MCF 10A (cell line): ENCODE measurements at regions not wholly inside any gene's neighbourhood (a gene's known extent, or its start where the extent isn't known, plus 50 kb on each side); places are given as distances from the start of the nearest gene placed in this dataset.

Experiments used
- BruUV-seq: library from RNA; stranded (reverse); fragments of 400-500 nt; replicated peaks from 2 replicates; lab custom pipeline; 2021; lab: Mats Ljungman, UMichigan
- CTCF ChIA-PET: fragments of 300-600 bp; sonication (Branson Sonifier 250); formaldehyde crosslinking; extraction: SDS; loops from one replicate; lab custom pipeline; 2021; ENCODE audit warnings: antibody characterized with exemption, inconsistent platforms; lab: Yijun Ruan, JAX
- POLR2A ChIA-PET: fragments of 300-600, 350-650 bp; sonication (Branson Sonifier 250); formaldehyde crosslinking; extraction: SDS; loops from one replicate; lab custom pipeline; 2020; ENCODE audit warnings: antibody characterized with exemption, inconsistent platforms; lab: Yijun Ruan, JAX
- DNase-seq: peaks from one replicate; pipeline ENCODE4 v3.0.0-alpha.2; 2018; ENCODE audit not compliant: unreplicated experiment
- H3K27ac Mint-ChIP-seq: one replicate; pipeline ENCODE4 v1.8.0; 2022; ENCODE audit warnings: mild to moderate bottlenecking, low read depth, mixed read lengths; ENCODE audit not compliant: unreplicated experiment
- H3K27me3 Mint-ChIP-seq: one replicate; pipeline ENCODE4 v1.8.0; 2022; ENCODE audit warnings: mixed read lengths; ENCODE audit not compliant: insufficient read depth, unreplicated experiment
- H3K36me3 Mint-ChIP-seq: one replicate; pipeline ENCODE4 v1.8.0; 2022; ENCODE audit warnings: mild to moderate bottlenecking, moderate library complexity, mixed read lengths; ENCODE audit not compliant: insufficient read depth, unreplicated experiment
- H3K4me1 Mint-ChIP-seq: one replicate; pipeline ENCODE4 v1.8.0; 2022; ENCODE audit warnings: mixed read lengths; ENCODE audit not compliant: insufficient read depth, unreplicated experiment
- H3K4me3 Mint-ChIP-seq: one replicate; pipeline ENCODE4 v1.8.0; 2022; ENCODE audit warnings: mild to moderate bottlenecking, moderate library complexity, mixed read lengths; ENCODE audit not compliant: unreplicated experiment
- H3K9me3 Mint-ChIP-seq: one replicate; pipeline ENCODE4 v1.8.0; 2022; ENCODE audit warnings: mixed read lengths; ENCODE audit not compliant: unreplicated experiment
- intact Hi-C: fragments of 100-400 bp; cut with micrococcal nuclease; formaldehyde crosslinking; loops from 2 replicates; pipeline ENCODE4 v1.14.1; 2022
- TF ChIP-seq, protein P1 (sequence below): fragments of 200-600 bp; IDR thresholded peaks from one replicate; pipeline ENCODE4 v1.8.0; 2022; ENCODE audit warnings: antibody characterized with exemption, mild to moderate bottlenecking; ENCODE audit not compliant: unreplicated experiment

DNA sequence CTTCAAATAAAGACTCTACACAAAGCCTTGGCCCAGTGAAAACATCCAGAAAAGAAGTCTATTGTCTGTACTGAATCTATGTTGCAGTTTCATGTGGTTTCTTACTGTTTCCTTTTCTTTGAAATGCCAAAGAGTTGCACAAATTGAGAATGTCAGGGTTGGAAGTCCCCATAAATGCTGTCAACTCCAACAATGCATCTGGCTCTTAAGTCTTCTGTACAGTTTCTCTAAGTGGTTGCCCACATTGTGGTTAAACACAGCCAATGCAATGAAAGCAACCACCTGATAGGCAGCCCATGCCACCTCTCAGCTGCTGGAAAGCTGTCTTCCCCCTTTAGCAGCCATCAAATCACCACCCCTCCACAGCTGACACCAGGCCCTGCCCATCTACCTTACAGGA is 67.2 kb upstream of the C1GALT1C1 start:
- no TSS peak for BruUV-seq
- ChIA-PET CTCF (no interaction called here), POLR2A (no interaction called here)
- TF ChIP-seq, protein P1, sequence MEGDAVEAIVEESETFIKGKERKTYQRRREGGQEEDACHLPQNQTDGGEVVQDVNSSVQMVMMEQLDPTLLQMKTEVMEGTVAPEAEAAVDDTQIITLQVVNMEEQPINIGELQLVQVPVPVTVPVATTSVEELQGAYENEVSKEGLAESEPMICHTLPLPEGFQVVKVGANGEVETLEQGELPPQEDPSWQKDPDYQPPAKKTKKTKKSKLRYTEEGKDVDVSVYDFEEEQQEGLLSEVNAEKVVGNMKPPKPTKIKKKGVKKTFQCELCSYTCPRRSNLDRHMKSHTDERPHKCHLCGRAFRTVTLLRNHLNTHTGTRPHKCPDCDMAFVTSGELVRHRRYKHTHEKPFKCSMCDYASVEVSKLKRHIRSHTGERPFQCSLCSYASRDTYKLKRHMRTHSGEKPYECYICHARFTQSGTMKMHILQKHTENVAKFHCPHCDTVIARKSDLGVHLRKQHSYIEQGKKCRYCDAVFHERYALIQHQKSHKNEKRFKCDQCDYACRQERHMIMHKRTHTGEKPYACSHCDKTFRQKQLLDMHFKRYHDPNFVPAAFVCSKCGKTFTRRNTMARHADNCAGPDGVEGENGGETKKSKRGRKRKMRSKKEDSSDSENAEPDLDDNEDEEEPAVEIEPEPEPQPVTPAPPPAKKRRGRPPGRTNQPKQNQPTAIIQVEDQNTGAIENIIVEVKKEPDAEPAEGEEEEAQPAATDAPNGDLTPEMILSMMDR, result no peak
- Mint-ChIP-seq H3K4me1 (no peaks in the 10 kb centered on the region), H3K36me3 (peaks cover 6% of the 10 kb centered on the region), H3K27ac (no peak overlapping the region), H3K27me3 (peaks cover 9% of the 10 kb centered on the region), H3K9me3 (peaks cover 25% of the 10 kb centered on the region), H3K4me3 (no peak overlapping the region)
- intact Hi-C loops, result no loop called here
- no peak for DNase-seq

DNA sequence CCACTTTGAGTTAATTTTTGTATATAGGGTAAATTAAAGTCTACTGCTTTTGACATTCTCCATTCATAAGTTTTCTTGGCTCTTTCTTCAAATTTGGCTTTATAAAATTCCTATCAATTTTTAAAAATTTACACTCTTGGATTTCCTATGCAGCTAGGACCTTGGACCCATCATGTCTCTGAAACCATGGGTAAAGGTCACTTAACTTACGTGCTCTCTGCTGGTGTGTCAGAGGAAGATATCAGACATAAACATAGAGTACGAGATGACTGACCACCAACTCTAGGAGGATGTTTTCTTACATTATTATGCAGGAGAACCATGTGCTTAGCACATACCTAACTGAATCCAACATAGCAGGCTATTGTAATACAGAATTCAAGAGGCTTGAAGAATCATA is 62.5 kb upstream of the C1GALT1C1 start:
- BruUV-seq, result no TSS peak
- Mint-ChIP-seq H3K27me3 (no peaks in the 10 kb centered on the region), H3K9me3 (peaks cover 4% of the 10 kb centered on the region), H3K4me3 (no peak overlapping the region), H3K27ac (no peak overlapping the region), H3K4me1 (no peaks in the 10 kb centered on the region), H3K36me3 (peaks cover 6% of the 10 kb centered on the region)
- ChIA-PET POLR2A (no interaction called here), CTCF (no interaction called here)
- intact Hi-C loops, result no loop called here
- TF ChIP-seq, protein P1, result no peak
- DNase-seq, result no peak

DNA sequence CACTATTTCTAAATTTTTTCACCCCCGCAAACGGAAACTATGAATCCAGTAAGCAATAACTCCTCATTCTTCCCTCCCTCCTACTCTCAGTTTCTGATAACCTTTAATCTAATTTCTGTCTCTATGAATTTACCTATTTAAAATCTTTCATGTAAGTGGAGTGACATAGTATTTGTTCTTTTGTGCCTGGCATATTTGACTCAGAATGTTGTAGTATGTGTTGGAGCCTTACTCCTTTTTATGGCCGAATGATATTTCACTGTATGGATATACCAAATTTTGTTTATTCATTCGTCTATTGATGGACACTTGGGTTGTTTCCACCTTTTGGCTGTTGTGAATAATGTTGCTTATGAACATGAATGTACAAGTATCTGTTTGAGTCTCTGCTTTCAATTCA is 61.1 kb upstream of the C1GALT1C1 start:
- no peaks in the 10 kb centered on the region for H3K4me1 Mint-ChIP-seq
- ChIA-PET CTCF (interaction anchor here (0.5 kb wide), 1 partner anchor 177 kb away, joined by 3 read pairs; no protein-coding TSS in a partner anchor), POLR2A (no interaction called here)
- H3K27ac Mint-ChIP-seq, result no peak overlapping the region
- BruUV-seq, result no TSS peak
- intact Hi-C loops, result no loop called here
- H3K4me3 Mint-ChIP-seq, result no peak overlapping the region
- H3K27me3 Mint-ChIP-seq, result peaks cover 11% of the 10 kb centered on the region
- H3K36me3 Mint-ChIP-seq, result peaks cover 6% of the 10 kb centered on the region
- TF ChIP-seq, protein P1, result no peak
- no peaks in the 10 kb centered on the region for H3K9me3 Mint-ChIP-seq
- DNase-seq, result no peak

DNA sequence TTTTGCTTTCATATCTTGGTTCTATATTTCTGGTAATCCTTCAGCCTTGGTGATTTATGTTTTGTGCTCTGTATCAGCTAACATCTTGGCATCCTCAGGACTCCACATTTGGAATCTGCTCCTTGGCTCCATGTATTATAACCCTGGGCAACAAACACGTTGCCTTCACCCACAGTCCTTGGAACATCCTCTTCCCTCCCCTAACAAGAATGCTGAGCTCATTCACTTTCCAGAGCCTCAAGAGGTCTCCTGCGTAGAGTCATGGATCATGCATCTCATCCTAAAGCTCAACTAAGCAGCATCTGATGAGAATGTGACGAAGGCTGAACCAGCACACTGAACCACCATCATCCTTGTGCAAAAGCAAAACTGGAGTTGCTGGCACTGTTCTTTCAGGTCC is 60.5 kb upstream of the C1GALT1C1 start:
- CTCF ChIA-PET, result interaction anchor here (0.7 kb wide), 1 partner anchor 746 kb away, joined by 3 read pairs; no protein-coding TSS in a partner anchor
- H3K4me1 Mint-ChIP-seq, result no peaks in the 10 kb centered on the region

More for the DNA sequence above, 60.5 kb upstream of the C1GALT1C1 start:
- DNase-seq, result no peak
- intact Hi-C loops, result no loop called here
- POLR2A ChIA-PET, result interaction anchor here (0.9 kb wide), 1 partner anchor 12 kb away, joined by 3 read pairs; no protein-coding TSS in a partner anchor
- Mint-ChIP-seq H3K27me3 (peaks cover 12% of the 10 kb centered on the region), H3K36me3 (peaks cover 6% of the 10 kb centered on the region), H3K9me3 (no peaks in the 10 kb centered on the region), H3K4me3 (no peak overlapping the region), H3K27ac (no peak overlapping the region)
- no TSS peak for BruUV-seq
- TF ChIP-seq, protein P1, result no peak
